ENCODE measurements at regions not wholly inside any gene's neighbourhood (a gene's known extent, or its start where the extent isn't known, plus 50 kb on each side); places are given as distances from the start of the nearest gene placed in this dataset.

GRCh38 chr9:75775966-75776691, 114.3 kb upstream of the PCSK5 start:
- TF ChIP-seq GATA3 (IDR thresholded peaks at IDR 0.05; ENCODE audit: low read depth, low read length) (no peak), GATA2 (IDR thresholded peaks at IDR 0.05; ENCODE audit: low read depth, low read length) (no peak)

Measured in SH-SY5Y (cell line).